HT-29 (cell line): ENCODE measurements at regions not wholly inside any gene's neighbourhood (a gene's known extent, or its start where the extent isn't known, plus 50 kb on each side); places are given as distances from the start of the nearest gene placed in this dataset. TPM values are rescaled to one million over a fixed set of nuclear protein-coding genes. Genes with fewer than 3 reads are reported as not detected.

Source experiments
- small RNA-seq: library from RNA; depleted of rRNA; stranded (forward); fragments of <200 nt; gene quantifications from one replicate; pipeline ENCODE3, GENCODE V24; 2014

Small RNAs in the stretch of these regions (small RNA-seq; reads per million reads assigned to genes)
- not detected for gene AC096644.2
